IMR-90 (cell line): ENCODE measurements at regions not wholly inside any gene's neighbourhood (a gene's known extent, or its start where the extent isn't known, plus 50 kb on each side); places are given as distances from the start of the nearest gene placed in this dataset.
"Not testable (repeated sequence)": the region's sequence is repeated elsewhere in the genome, so short reads cannot be mapped to it uniquely, and the experiment has no call there.

Experiments
- BHLHE40 ChIP-seq: fragments of 150-350 bp; IDR thresholded peaks from 2 replicates; pipeline ENCODE4 v1.6.1; 2016; ENCODE audit warnings: mild to moderate bottlenecking, low read depth, low read length
- CEBPB ChIP-seq: IDR thresholded peaks from 2 replicates; pipeline ENCODE4 v1.6.1; 2012; ENCODE audit warnings: low read depth, low read length, improper control_type of control experiment
- FOS ChIP-seq: fragments of 150-350 bp; IDR thresholded peaks from 2 replicates; pipeline ENCODE4 v1.6.1; 2016; ENCODE audit warnings: low read depth, low read length
- MAFK ChIP-seq: IDR thresholded peaks from 2 replicates; pipeline ENCODE4 v1.6.1; 2012; ENCODE audit warnings: low read depth, low read length, improper control_type of control experiment
- MAZ ChIP-seq: IDR thresholded peaks from 2 replicates; pipeline ENCODE4 v1.6.1; 2012; ENCODE audit warnings: low read depth, mild to moderate bottlenecking, low read length, improper control_type of control experiment, moderate library complexity, borderline replicate concordance
- POLR2A ChIP-seq: IDR thresholded peaks from 2 replicates; pipeline ENCODE4 v1.6.1; 2012; ENCODE audit warnings: mild to moderate bottlenecking, low read depth, low read length
- RAD21 ChIP-seq: IDR thresholded peaks from 2 replicates; pipeline ENCODE4 v1.6.1; 2012; ENCODE audit warnings: low read length, improper control_type of control experiment
- RCOR1 ChIP-seq: IDR thresholded peaks from 2 replicates; pipeline ENCODE4 v1.6.1; 2012; ENCODE audit warnings: mild to moderate bottlenecking, low read length, improper control_type of control experiment; ENCODE audit not compliant: insufficient replicate concordance
- RFX5 ChIP-seq: IDR thresholded peaks from 2 replicates; pipeline ENCODE4 v1.8.0; 2012; ENCODE audit warnings: low read depth, mild to moderate bottlenecking, low read length, moderate library complexity
- SMC3 ChIP-seq: fragments of 150-350 bp; IDR thresholded peaks from 2 replicates; pipeline ENCODE4 v1.6.1; 2016; ENCODE audit warnings: low read depth, mild to moderate bottlenecking, antibody characterized with exemption, low read length, moderate library complexity
- TF ChIP-seq, protein P1 (sequence below): conservative IDR thresholded peaks from 2 replicates; pipeline ENCODE4 v1.5.1; 2012; ENCODE audit warnings: mild to moderate bottlenecking, low read depth, low read length, improper control_type of control experiment
- TF ChIP-seq, protein P2 (sequence below): fragments of 150-350 bp; IDR thresholded peaks from 2 replicates; pipeline ENCODE4 v1.6.1; 2017; ENCODE audit warnings: mild to moderate bottlenecking, antibody characterized with exemption, low read length, low read depth

DNA sequence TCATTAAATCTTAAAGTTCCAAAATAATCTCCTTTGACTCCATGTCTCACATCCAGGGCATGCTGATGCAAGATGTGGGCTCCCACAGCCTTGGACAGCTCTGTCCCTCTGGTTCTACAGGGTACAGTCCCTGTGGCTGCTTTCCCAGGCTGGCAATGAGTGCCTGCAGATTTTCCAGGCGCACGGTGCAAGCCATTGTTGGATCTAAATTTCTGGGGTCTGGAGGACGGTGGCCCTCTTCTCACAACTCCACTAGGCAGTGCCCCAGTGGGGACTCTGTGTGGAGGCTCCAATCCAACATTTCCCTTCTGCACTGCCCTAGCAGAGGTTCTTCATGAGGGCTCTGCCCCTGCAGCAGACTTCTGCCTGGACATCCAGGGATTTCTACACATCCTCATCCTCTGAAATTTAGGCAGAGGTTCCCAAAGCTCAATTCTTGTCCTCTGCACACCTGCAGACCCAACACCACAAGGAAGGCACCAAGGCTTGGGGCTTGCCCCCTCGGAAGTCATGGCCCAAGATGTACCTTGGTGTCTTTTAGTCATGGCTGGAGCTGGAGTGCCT, 100.3 kb upstream of the ZC3H15 start:
- TF ChIP-seq, protein P1, sequence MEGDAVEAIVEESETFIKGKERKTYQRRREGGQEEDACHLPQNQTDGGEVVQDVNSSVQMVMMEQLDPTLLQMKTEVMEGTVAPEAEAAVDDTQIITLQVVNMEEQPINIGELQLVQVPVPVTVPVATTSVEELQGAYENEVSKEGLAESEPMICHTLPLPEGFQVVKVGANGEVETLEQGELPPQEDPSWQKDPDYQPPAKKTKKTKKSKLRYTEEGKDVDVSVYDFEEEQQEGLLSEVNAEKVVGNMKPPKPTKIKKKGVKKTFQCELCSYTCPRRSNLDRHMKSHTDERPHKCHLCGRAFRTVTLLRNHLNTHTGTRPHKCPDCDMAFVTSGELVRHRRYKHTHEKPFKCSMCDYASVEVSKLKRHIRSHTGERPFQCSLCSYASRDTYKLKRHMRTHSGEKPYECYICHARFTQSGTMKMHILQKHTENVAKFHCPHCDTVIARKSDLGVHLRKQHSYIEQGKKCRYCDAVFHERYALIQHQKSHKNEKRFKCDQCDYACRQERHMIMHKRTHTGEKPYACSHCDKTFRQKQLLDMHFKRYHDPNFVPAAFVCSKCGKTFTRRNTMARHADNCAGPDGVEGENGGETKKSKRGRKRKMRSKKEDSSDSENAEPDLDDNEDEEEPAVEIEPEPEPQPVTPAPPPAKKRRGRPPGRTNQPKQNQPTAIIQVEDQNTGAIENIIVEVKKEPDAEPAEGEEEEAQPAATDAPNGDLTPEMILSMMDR = not testable (repeated sequence)
- not testable (repeated sequence) for TF ChIP-seq SMC3, POLR2A, FOS, MAFK, CEBPB, RFX5, RAD21, RCOR1, MAZ, BHLHE40
- TF ChIP-seq, protein P2, sequence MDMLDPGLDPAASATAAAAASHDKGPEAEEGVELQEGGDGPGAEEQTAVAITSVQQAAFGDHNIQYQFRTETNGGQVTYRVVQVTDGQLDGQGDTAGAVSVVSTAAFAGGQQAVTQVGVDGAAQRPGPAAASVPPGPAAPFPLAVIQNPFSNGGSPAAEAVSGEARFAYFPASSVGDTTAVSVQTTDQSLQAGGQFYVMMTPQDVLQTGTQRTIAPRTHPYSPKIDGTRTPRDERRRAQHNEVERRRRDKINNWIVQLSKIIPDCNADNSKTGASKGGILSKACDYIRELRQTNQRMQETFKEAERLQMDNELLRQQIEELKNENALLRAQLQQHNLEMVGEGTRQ = not testable (repeated sequence)
